Natural killer cell treated with Interleukin-12 subunit alpha and Interleukin-12 subunit beta and Interleukin-15 and Interleukin-18, amount 100 ng/mL, for 72 hours (primary cell): ENCODE measurements at regions not wholly inside any gene's neighbourhood (a gene's known extent, or its start where the extent isn't known, plus 50 kb on each side); places are given as distances from the start of the nearest gene placed in this dataset.
A peak's percentile ranks its signal among the peaks of the same experiment; 100 is the strongest.
"Not testable (repeated sequence)": the region's sequence is repeated elsewhere in the genome, so short reads cannot be mapped to it uniquely, and the experiment has no call there.

Source experiments
- ATAC-seq, 2 donors: fragments of 150-1000 bp; cut with Tn5 transposase in 1 of 2; sonication (Bioruptor Pico), chemical (Tn5 transposase) in 1 of 2; 2 replicates each; pipeline ENCODE4 v1.10.0; 2021
- DNase-seq: peaks from one replicate; pipeline ENCODE4 v3.0.0; 2022; ENCODE audit warnings: low spot score
- H3K27ac Mint-ChIP-seq, 2 donors: 1 replicate in 1 of 2; 2 replicates in 1 of 2; pipeline ENCODE4 v1.8.0; 2022; ENCODE audit warnings: mixed read lengths in 2 of 2, mild to moderate bottlenecking in 1 of 2, moderate library complexity in 1 of 2
- H3K27me3 Mint-ChIP-seq, 2 donors: 1 replicate in 1 of 2; 2 replicates in 1 of 2; pipeline ENCODE4 v1.8.0; 2022; ENCODE audit warnings: mixed read lengths in 2 of 2
- H3K36me3 Mint-ChIP-seq: one replicate; pipeline ENCODE4 v1.8.0; 2022; ENCODE audit warnings: mixed read lengths
- H3K4me1 Mint-ChIP-seq, 2 donors: 1 replicate in 1 of 2; 2 replicates in 1 of 2; pipeline ENCODE4 v1.8.0; 2022; ENCODE audit warnings: low read depth in 2 of 2, mixed read lengths in 2 of 2, mild to moderate bottlenecking in 1 of 2
- H3K4me3 Mint-ChIP-seq: one replicate; pipeline ENCODE4 v1.8.0; 2022; ENCODE audit warnings: mixed read lengths
- H3K9me3 Mint-ChIP-seq: 2 replicates; pipeline ENCODE4 v1.8.0; 2022; ENCODE audit warnings: mixed read lengths

GRCh38 chr18:65607161-65607560, 143.7 kb upstream of the CDH7 start:
- Mint-ChIP-seq H3K27ac (no peak overlapping the region), H3K4me3 (no peak overlapping the region), H3K36me3 (peaks cover 5% of the 10 kb centered on the region), H3K27me3 (no peaks in the 10 kb centered on the region), H3K4me1 (no peaks in the 10 kb centered on the region), H3K9me3 (peaks cover 27% of the 10 kb centered on the region)
- DNase-seq (no peak), ATAC-seq (no peak)

- peaks cover 26% of the 10 kb centered on the region for H3K9me3 Mint-ChIP-seq
- H3K27ac Mint-ChIP-seq, result no peak overlapping the region
- peaks cover 5% of the 10 kb centered on the region for H3K36me3 Mint-ChIP-seq
- ATAC-seq (no peak), DNase-seq (no peak)
- no peaks in the 10 kb centered on the region for H3K4me1 Mint-ChIP-seq
- H3K27me3 Mint-ChIP-seq, result no peaks in the 10 kb centered on the region
- no peak overlapping the region for H3K4me3 Mint-ChIP-seq
Measured at GRCh38 chr18:65606551-65607130, 144.2 kb upstream of the CDH7 start.

DNA sequence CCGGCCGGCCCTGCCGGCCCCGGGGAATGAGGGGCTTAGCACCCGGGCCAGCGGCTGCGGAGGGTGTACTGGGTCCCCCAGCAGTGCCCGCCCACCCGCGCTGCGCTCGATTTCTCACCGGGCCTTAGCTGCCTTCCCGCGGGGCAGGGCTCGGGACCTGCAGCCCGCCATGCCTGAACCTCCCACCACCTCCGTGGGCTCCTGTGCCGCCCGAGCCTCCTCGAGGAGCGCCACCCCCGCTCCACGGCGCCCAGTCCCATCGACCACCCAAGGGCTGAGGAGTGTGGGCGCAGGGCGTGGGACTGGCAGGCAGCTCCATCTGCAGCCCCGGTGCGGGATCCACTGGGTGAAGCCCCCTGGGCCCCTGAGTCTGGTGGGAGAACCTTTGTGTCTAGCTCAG, 145.5 kb upstream of the CDH7 start:
- not testable (repeated sequence) for ATAC-seq, DNase-seq
- H3K9me3 Mint-ChIP-seq, result peaks cover 26% of the 10 kb centered on the region

DNA sequence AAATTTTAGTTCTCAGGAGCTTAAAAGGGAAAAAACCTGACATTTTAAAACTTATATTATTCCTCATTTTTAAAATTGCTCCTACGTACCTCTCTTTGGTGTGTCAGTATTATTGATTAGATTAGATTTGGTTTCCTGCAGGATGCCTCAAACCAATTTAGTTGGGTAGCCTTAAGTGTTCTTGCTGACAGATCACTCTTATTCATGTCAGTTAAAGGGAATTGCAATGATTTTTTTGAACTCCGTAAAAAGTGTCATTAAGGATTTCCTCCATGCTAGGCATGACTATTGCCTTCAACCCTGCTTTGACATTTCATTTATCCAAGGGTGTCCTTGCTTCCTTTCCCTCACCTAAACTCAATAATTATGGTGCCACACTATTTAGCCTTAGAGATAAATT, 149.0 kb upstream of the CDH7 start:
- Mint-ChIP-seq H3K4me3 (no peak overlapping the region), H3K36me3 (peaks cover 2% of the 10 kb centered on the region), H3K4me1 (no peaks in the 10 kb centered on the region), H3K9me3 (peaks cover 17% of the 10 kb centered on the region), H3K27me3 (no peaks in the 10 kb centered on the region), H3K27ac (no peak overlapping the region)
- DNase-seq (no peak), ATAC-seq (no peak)

More for the DNA sequence above, 145.5 kb upstream of the CDH7 start:
- not testable (repeated sequence) for H3K4me3 Mint-ChIP-seq, H3K4me1 Mint-ChIP-seq, H3K27ac Mint-ChIP-seq, H3K36me3 Mint-ChIP-seq, H3K27me3 Mint-ChIP-seq

GRCh38 chr18:65592435-65592834, 158.4 kb upstream of the CDH7 start:
- Mint-ChIP-seq H3K4me1 (no peaks in the 10 kb centered on the region), H3K36me3 (peaks cover 15% of the 10 kb centered on the region), H3K4me3 (no peak overlapping the region), H3K9me3 (peaks cover 15% of the 10 kb centered on the region), H3K27ac (no peak overlapping the region), H3K27me3 (no peaks in the 10 kb centered on the region)
- DNase-seq, result no peak
- no peak for ATAC-seq

DNA sequence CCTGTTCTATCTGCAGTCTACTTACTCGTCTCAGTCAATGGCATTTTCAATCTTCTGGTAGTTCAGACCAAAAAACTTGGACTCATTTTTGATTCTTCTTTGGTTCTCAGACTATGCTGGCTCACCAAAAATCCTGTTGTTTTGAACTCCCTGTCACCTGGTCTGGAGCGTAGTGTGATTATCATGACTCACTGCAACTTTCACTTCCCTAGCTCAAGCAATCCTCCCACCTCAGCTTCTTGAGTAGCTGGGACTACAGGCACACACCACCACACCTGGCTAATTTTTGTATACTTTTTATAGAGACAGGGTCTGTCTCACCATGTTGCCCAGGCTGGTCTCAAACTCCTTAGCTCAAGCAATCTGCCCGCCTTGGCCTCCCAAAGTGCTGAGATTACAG, 163.3 kb upstream of the CDH7 start:
- H3K4me3 Mint-ChIP-seq, result no peak overlapping the region
- ATAC-seq, result no peak
- no peaks in the 10 kb centered on the region for H3K27me3 Mint-ChIP-seq
- no peak overlapping the region for H3K27ac Mint-ChIP-seq
- H3K36me3 Mint-ChIP-seq, result peaks cover 22% of the 10 kb centered on the region
- H3K9me3 Mint-ChIP-seq, result peaks cover 30% of the 10 kb centered on the region
- DNase-seq, result no peak
- H3K4me1 Mint-ChIP-seq, result no peaks in the 10 kb centered on the region

DNA sequence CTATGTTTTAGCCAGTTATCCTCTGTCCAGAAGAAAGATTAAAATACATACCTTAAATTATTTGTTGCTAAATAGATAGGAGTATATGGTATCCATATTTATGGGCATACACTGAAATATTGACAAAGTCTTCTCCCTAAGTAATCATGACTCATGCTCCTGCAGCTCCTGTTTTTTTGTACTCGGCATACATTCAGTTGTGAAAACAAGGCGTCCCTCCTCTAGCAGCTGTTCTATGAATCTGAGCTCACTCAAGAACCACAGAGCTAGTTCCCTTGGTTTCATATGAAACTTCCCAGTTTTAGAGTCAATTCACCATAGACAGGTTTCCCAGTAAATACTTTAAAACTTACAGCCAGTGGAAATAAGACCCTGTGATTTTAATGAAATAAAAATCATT, 168.7 kb upstream of the CDH7 start:
- H3K36me3 Mint-ChIP-seq, result peaks cover 11% of the 10 kb centered on the region
- H3K4me1 Mint-ChIP-seq, H3K27me3 Mint-ChIP-seq, ATAC-seq, H3K4me3 Mint-ChIP-seq, DNase-seq, H3K27ac Mint-ChIP-seq: not testable (repeated sequence)
- H3K9me3 Mint-ChIP-seq, result peaks cover 22% of the 10 kb centered on the region

DNA sequence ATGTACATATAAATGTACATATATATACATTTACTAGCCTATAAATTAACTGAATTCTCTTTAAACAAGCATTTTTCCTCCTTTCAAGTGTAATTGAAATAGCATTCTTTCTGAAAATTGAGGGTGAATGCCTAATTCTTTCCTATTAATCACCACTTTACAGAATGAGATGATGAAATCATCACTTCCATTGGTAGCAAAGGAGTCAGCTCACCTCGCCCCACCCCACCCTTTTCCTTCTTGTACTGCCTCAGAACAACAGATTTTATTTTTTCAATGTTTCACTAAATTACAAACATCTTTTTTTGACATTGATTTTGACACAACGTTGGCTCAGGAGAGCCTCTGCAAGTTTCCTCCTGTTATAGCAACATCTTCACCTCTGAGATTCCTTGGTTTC, 181.9 kb upstream of the CDH7 start:
- no peak for DNase-seq
- Mint-ChIP-seq H3K36me3 (no peaks in the 10 kb centered on the region), H3K4me3 (no peak overlapping the region), H3K9me3 (no peaks in the 10 kb centered on the region), H3K27me3 (no peaks in the 10 kb centered on the region), H3K27ac (no peak overlapping the region), H3K4me1 (no peaks in the 10 kb centered on the region)
- no peak for ATAC-seq

DNA sequence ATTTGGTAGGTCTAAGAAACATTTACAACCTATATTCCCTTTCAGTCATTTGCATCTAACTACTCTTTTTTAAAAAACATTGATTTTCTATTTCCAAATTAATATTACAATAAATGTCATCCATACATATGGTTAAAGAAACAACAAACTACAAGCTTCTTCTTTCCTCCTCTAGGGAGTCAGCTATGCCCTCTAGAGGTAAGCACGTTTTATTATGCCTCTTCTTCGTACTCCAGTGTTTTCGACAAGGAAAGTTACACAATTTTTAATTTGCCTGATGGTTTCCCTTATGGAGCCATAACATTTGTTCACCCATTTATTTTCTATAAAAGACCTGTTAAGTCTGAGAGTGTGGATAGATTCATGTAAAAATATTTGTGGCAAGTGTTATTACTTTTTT, 183.4 kb upstream of the CDH7 start:
- H3K36me3 Mint-ChIP-seq, result no peaks in the 10 kb centered on the region
- ATAC-seq (no peak), DNase-seq (no peak)
- no peaks in the 10 kb centered on the region for H3K4me1 Mint-ChIP-seq
- H3K27ac Mint-ChIP-seq, result no peak overlapping the region
- no peaks in the 10 kb centered on the region for H3K9me3 Mint-ChIP-seq
- H3K4me3 Mint-ChIP-seq, result no peak overlapping the region
- no peaks in the 10 kb centered on the region for H3K27me3 Mint-ChIP-seq

GRCh38 chr18:65548316-65548715, 202.5 kb upstream of the CDH7 start:
- ATAC-seq (no peak), DNase-seq (no peak)
- no peaks in the 10 kb centered on the region for H3K27me3 Mint-ChIP-seq
- H3K9me3 Mint-ChIP-seq, result peaks cover 14% of the 10 kb centered on the region
- no peaks in the 10 kb centered on the region for H3K4me1 Mint-ChIP-seq
- no peak overlapping the region for H3K4me3 Mint-ChIP-seq
- no peaks in the 10 kb centered on the region for H3K36me3 Mint-ChIP-seq
- H3K27ac Mint-ChIP-seq, result no peak overlapping the region

- ATAC-seq, result no peak
- Mint-ChIP-seq H3K4me1 (no peaks in the 10 kb centered on the region), H3K4me3 (no peak overlapping the region), H3K9me3 (peaks cover 14% of the 10 kb centered on the region), H3K36me3 (no peaks in the 10 kb centered on the region), H3K27ac (no peak overlapping the region), H3K27me3 (no peaks in the 10 kb centered on the region)
- no peak for DNase-seq
Measured at GRCh38 chr18:65547046-65547445, 203.8 kb upstream of the CDH7 start.

DNA sequence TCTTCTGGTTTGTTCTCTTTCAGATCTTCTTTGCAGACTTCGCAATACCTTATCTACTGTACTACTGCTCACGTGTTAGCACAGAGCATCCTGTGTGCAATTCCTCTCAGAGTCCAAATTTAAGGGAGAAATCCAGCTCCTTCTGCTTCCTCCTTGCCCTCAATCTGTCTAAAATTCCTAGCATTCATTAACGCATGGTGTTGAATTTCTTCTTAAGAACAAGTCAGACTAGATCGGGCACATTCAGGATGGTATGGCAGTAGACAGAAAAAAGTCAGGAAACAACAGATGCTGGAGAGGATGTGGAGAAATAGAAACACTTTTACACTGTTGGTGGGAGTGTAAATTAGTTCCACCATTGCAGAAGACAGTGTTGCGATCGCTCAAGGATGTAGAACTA, 206.1 kb upstream of the CDH7 start:
- DNase-seq, result no peak
- no peaks in the 10 kb centered on the region for H3K4me1 Mint-ChIP-seq
- peaks cover 8% of the 10 kb centered on the region for H3K9me3 Mint-ChIP-seq
- H3K27ac Mint-ChIP-seq, result no peak overlapping the region
- no peaks in the 10 kb centered on the region for H3K36me3 Mint-ChIP-seq
- ATAC-seq, result no peak
- H3K4me3 Mint-ChIP-seq, result no peak overlapping the region
- no peaks in the 10 kb centered on the region for H3K27me3 Mint-ChIP-seq

DNA sequence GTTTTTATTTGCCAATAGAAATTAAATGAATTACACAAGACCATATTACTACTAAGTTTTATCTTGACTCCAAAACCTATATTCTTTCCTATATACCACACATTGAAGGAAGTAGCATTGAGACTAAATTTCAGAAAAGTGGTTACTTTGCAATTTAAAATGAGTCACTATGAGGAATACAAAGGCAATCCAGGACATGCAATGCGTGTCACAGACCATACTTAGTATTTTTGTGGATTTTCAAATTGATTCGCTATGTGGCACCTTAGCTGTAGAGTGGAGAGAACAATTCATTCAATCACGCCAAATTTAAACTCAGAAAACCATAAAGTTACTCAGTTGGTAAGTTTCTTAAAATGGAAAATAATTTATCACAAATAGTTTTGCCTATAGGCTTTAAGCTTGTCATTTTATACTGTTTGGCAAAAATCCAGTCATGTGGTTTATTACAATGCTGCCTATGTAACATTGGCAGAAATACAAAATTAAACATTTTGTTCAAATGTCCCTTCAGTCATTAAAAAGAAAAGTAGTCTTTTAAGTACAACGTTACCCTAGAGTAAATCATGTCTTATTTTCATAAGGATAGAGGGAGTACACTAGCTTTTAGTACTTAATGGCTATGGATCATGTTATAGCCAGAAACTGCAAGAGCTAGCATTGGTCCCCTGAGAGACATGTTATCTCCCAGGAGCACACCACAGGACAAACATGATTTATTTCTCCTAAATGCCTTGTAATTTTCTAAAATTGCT, 222.8 kb upstream of the CDH7 start:
- peaks cover 20% of the 10 kb centered on the region for H3K9me3 Mint-ChIP-seq
- H3K27me3 Mint-ChIP-seq, result no peaks in the 10 kb centered on the region
- no peak for DNase-seq
- H3K4me3 Mint-ChIP-seq, result no peak overlapping the region
- ATAC-seq, result no peak
- H3K27ac Mint-ChIP-seq, result no peak overlapping the region
- no peaks in the 10 kb centered on the region for H3K4me1 Mint-ChIP-seq
- peaks cover 7% of the 10 kb centered on the region for H3K36me3 Mint-ChIP-seq

GRCh38 chr18:65526099-65526498, 224.7 kb upstream of the CDH7 start:
- Mint-ChIP-seq H3K36me3 (peaks cover 7% of the 10 kb centered on the region), H3K9me3 (peaks cover 15% of the 10 kb centered on the region), H3K27ac (no peak overlapping the region), H3K4me3 (no peak overlapping the region), H3K4me1 (no peaks in the 10 kb centered on the region), H3K27me3 (no peaks in the 10 kb centered on the region)
- ATAC-seq (no peak), DNase-seq (no peak)

GRCh38 chr18:65523461-65523860, 227.4 kb upstream of the CDH7 start:
- Mint-ChIP-seq H3K36me3 (no peaks in the 10 kb centered on the region), H3K4me3 (no peak overlapping the region), H3K27me3 (no peaks in the 10 kb centered on the region), H3K27ac (no peak overlapping the region), H3K4me1 (no peaks in the 10 kb centered on the region), H3K9me3 (peaks cover 7% of the 10 kb centered on the region)
- DNase-seq, result peak; percentile 28
- ATAC-seq, result no peak
